ENCODE measurements at regions not wholly inside any gene's neighbourhood (a gene's known extent, or its start where the extent isn't known, plus 50 kb on each side); places are given as distances from the start of the nearest gene placed in this dataset.

DNA sequence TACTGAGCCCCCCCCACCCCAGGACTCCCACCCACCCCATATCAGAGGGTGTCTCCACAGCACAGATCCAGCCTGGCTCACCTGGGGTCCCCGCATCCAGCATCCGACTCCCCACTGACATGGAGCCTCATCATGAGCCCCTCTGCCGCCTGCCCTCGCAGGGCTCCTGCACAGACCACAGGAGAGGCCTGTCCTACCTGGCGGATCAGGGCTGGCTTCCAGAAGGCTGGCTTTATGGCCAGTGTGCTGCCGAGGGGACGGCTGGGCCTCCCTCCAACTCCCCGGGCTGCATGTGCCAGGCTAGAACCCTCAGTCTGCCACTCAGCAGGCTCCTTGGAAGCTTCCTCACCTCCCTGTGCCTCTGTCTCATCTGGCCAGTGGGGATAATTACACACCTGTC is 119.0 kb downstream of the RFLNA start:
- no peak for DNase-seq (ENCODE audit: low read depth)

DNA sequence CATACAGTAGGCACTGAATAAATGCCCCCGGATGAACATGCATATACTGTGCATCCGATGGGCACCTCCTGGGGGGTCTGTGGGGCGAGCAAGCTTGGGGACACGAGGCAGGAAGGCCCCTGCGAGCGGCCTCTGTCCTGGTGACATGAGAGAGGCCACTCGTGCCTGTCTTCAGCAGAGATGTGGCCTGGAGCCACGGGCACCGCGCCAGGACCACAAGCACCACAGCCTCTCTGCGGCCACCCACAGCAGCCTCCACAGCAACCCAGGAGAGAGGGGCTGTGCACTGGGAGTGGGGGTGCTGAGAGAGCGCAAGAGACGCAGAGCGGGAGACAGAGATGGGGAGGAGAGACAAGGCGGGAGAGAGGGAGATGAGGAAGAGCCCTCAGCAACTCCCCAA is 118.5 kb downstream of the RFLNA start:
- DNase-seq (ENCODE audit: low read depth): no peak

DNA sequence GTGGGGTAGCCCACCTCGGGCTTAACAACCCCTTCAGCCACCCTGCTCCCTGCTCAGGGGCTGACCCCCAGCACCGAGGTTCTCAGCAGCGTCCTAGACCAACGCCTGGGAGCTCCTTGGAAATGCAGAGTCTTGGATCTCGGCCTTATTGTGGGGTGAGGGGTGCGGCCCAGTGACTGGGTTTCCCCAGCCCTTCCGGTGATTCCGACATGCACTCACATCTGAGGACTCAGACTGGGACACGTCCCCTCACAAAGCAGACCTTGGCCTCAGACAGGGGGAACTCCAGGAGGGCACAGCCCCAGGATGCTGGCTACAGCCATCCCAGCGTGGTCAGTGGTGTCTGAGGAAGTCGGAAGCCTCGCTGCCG is 117.7 kb downstream of the RFLNA start:
- no peak for DNase-seq (ENCODE audit: low read depth)

DNA sequence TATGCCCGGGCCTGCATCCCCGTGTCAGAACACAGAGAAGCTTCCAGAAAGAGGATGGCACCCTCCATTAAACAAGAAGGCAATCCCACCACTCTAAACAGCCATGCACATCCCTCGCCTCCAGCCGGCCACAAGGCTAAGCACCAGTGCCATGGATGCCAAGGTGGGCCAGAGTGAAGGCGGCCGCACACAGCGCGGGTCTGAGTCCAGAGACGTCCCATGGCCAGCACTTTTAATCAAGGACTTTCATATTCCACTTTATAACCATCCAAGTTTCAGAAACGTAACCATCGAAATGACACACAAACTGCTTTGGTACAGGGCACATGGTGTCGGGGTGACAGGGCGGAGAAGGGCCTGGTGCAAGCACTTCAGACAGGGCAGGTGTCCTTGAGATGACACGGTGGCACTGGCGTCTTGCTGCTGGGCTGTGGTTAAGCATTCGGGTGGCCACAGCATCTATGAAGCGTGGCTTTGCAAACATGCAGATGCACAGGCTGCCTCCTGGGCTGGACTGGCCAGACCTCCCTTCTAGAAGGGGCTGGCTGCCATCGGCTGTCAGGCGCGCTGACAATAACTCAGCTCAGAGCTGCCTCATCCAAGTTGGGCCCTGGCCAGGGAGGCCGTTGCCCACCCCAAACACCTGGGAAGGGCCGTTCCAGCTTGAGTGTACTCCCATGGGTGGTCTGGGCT is 117.2 kb downstream of the RFLNA start:
- DNase-seq (ENCODE audit: low read depth): no peak

DNA sequence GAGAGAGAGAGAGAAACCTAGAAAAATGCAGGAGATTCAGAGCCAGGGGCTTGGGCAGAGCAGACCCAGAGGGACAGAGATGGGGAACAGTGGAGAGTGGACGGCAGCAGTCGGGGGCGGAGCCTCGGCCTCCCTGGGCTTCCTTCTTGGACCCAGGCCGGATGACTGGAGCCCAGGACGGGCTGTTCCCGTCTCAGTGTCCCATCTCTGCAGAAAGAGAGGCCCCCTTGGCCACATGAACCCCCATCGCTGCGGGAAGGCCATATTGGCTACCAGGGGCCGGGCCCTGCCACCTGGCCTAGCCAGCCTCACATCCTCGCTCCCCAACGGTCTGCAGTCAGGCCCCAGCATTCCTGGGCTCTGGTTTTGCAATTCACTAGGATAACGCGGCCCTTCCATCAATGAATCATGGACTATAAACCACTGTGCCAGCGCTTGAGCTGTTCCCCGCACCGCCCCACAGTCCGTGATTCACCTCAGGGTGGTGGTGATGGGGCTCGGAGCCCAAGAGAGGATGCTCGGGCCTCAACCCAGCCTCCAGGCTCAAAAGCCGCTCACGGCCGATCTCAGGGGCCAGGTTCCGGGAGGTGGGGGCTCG is 116.5 kb downstream of the RFLNA start:
- DNase-seq (ENCODE audit: low read depth): no peak

DNA sequence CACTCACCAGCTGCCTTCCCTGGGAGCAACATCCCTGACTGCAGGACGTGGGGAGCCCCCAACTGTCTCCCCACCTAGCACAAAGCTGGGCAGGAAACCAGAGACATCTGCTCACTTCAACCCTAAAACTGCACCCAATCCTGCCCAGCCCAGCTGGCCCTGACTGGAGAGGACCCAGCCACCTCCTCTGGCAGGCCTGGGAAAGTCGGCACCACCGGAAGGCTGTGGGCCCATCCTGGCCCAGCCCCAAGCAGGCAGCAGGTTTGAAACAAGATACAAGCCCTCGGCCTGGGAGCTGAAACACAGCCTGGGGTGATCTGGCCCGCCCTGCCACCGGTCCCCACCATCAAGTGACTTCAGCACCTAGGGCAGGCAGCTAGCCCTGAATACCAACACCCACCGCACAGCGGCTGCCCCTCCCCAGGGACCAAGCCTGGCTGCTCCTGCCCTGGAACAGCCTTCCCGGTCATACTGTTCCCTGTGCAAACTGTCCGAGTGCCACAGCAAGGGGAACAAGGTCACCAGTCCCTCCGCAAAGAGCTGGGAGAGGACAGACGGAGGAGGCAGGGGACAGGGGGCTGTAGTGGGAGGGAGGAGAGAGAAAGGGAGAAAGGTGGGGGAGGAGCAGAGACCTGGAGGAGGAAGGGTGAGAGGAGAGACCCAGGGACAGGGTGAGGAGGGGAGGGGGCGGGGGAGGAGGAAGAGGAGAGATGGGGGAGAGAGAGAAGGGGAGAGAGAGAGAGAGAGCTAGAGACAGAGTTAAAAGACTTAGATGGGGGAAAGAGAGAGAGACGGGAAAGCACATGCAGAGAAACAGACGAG is 115.7 kb downstream of the RFLNA start:
- DNase-seq (ENCODE audit: low read depth): no peak

DNA sequence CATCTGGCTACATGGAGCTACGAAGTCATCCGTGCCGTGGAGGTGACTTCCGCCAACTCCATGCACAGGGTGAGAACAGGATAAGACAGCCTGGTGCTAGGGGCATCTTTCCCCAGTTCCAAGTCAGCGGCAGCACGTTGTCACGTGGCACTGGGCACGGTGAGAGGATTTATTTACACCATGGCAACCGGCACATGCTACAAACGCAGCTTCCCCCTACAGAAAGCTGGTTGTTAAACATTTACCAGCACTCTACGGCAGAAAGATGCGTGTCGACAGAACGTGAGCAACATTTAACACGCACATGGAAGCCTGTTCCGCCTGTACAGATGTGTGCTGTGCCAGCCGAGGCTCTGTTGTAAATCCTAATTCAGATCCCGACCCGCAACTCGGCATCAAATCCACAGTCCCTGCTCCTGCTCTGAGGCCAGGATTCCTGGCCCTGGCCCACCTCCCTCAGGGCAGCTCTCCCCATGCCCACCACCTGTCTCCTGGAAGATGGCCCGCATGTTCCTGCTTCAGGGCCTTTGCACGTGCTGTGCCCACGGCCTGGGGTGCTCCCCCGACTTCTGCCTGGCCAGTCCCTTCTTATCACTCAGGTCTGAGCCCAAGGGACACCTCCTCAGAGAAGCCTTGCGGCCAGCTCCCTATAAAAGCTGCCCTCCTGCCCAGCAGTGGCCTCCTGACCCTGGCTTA is 114.1 kb downstream of the RFLNA start:
- no peak for DNase-seq (ENCODE audit: low read depth)

DNA sequence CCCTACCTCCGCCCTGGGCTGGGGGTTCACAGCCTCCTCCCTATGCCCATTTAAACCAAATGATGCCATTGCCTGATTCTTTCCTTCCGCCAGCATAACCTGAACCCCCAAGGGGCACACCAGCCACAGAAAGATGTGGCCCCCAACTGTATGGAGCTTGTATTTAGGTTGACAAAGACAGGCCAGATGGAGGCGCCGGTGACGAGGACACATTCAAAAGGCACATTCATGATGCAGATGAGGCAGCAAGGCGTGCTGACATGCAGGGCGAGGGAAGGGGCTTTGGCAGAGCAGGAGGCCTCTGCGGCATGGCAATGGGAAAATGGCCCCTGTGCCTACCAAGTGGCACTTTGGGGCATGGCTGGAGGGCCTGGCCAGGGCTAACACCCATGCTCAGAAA is 112.2 kb downstream of the RFLNA start:
- no peak for DNase-seq (ENCODE audit: low read depth)

DNA sequence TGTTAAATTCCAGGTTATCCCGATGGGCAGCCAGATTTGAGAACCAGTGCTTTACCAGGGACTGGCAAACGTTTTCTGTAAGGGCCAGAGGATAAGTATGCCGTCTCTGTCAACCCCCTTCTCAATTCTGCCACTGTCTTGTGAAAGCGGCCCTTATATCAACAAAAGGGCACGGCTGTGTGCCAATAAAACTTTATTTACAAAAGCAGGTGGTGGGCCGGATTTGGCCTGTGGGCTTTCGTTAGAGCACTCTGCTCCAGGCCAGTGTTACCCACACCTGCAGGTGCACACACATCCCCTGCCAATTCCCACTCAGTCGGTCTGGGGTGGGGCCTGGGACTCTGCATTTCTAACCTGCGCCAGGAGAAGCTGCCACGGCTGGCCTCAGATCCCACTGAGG is 111.2 kb downstream of the RFLNA start:
- no peak for DNase-seq (ENCODE audit: low read depth)

DNA sequence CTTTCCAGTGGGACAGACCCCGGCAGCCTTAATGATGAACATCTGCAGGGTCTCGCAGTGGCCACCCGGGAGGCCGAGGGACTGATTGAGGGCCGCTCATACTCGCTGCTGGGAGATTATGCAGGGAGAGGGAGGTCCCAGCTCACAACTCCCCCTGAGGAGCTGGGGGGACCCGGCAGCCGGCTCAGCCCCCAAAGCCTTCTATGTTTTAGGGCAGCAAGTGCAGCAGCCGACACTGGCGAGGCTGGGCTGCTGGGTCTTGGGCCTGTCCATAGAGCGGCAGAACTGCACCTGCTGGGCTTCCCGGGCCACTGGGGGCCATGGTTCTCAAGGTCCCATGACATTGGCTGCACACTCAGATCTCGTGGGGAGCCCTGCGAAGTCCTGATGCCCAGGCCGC is 110.7 kb downstream of the RFLNA start:
- no peak for DNase-seq (ENCODE audit: low read depth)

DNA sequence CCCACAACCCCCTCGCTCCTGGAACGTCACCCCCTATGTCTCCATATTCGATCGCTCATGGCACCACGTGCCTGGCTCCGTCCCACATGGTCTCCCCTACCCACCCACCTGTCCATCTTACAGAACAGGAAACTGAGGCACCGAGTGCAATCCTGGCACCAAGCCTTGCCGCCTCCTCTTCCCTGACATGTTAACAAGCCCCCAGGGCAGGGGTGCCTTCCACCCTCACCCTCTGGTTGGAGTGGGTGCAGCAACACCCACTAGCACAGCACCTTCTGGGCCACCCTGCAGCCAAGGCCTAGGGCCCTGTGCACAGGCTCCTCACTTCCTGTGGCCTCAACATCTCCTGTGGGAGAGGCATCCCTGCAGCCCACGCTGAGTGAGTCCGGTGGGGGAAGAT is 110.3 kb downstream of the RFLNA start:
- no peak for DNase-seq (ENCODE audit: low read depth)

DNA sequence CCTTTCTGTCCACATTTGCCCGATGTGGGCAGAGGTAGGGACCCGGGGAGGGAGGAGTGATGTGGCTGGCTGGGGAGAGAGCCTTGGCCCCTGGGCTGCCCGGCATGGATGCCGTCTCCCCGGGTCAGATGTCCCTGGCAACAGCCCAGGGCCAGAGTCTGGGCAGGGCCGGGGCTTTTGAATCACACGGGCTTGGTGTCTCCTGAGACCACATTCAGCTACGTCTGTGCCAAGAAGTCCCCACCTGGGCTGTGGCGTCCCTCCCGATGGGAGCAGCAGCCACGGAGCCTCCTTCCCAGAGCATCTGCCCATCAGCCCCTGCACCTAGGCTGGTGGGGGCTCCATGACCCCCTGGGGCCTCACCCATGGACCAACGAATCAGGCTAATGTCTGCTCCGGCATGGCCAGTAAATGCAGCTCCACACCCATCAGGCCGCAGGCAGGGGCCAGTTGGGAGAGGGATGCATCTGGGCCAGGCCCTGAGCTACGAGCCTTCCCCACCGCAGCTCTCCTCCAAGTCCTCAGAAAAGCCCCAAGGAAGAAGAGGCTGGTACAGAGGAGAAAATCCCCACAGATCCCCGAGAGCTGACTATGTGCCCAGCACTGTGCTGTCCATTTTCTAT is 109.4 kb downstream of the RFLNA start:
- no peak for DNase-seq (ENCODE audit: low read depth)

DNA sequence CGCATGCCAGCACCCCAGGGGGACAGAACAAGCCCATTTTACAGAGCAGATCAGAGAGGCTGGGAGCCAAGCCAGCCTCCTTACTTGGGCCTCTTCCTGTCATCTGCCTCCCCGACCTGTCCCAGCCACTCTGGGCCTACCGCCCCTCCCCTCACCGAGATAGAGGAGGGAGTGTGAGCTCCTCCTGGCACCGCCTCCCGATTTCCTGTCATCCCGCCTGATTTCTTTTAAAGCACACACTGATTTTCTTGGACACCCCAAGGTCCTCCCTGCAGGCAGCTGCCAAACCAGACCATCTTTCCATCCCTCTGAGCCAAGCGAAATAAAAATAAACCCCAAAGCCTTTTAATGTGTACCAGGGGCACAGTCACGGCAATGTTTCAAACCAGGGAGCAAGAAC is 108.4 kb downstream of the RFLNA start:
- no peak for DNase-seq (ENCODE audit: low read depth)

DNA sequence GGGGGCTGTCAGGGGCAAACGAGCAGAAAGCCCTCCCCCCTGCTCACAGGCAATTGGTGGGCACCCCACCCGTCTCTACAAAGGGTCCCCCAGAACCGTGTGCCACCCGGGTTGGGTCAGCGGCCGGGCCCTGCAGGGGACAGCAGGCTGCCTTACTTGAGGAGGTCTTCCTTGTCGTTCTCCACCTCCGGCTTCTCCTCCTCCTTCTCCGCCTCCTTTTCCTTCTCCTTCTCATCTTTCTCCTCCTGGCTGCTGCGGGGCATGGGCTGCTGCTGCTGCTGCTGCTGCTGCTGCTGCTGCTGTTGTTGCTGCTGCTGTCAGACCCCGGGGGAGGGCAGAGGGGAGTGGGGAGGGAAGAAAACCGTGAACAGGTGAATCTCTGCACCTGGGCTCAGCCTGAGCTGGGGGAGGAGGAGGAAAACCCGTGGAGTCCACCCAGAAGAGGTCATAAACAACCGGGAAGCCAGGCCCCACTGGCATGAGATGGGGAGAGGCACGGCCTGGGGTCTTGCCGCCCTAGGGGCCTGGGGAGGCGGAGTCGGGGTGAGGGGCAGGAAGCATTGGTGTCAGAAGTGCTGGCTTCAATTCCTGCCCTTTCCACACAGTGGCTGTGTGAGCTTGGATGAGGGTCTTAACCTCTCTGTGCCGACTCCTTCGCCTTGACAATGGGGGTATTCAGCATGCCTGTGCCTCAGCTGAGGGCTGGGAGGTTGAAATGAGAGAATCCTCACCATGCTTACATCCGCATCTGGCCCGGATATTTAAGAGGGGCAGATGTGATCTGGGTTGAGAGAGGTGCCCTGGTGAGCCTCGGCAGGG is 107.6 kb downstream of the RFLNA start:
- no peak for DNase-seq (ENCODE audit: low read depth)

DNA sequence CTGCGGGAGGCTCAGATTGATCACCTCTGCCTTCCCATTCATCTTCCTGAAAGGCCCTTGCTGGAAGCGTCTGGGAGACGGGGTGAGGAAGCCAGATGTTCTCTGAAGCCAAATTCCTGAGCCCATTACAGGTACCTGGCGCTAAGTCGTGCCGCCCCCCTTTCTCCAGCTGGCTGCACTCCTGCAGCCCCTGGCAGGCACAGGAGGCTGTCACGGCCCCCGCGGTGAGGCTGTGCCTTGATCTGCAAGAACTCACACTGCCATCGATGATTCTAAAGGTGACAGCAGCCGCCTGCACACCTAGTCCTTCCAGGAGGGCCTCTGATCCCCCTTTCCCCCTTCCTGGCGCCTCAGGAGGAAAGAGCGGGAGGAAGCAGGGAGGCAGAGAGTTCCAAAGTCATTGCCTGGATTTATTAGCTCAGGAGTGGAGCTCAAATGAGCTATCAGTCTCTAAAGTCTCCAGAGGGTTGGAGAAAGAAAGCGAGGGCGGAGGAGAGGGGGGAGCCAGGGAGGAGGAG is 106.9 kb downstream of the RFLNA start:
- no peak for DNase-seq (ENCODE audit: low read depth)

DNA sequence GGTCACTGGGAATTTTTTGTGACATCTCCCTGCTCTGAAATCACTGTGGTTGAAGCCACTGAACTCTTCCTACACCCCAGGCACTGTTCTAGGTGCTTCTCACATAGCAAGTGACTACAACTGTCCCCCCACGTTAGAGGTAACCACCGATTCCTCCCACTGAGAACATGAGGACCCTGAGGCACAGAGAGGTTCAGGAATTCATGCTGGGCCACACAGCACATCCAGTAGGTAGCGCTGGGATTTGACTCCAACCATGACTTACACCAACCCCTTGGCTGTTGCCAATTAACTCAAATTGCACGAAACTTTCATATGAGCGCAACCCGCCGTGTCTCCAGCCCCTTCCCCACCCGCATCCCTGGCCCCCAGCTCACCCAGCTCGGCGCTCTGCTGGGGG is 105.2 kb downstream of the RFLNA start:
- DNase-seq (ENCODE audit: low read depth): no peak

DNA sequence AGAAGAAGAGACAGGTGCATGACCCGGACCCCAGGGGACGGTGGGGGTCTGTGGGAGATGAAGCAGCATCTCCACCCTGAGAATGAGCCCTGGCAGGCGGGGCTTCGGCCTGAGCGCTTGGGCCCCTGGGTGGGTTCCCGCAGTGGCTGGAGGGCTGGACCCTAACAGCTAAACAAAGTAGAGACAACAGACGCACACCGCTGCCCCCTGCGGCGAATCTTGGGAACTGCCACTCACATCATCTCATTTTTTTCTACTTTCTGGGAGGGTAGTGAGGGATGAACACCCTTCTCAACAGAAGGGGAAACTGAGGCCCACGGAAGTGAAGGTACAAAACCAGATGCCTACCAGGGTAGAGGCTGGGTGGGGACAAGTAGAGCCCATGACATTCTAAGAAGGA is 104.7 kb downstream of the RFLNA start:
- DNase-seq (ENCODE audit: low read depth): no peak

DNA sequence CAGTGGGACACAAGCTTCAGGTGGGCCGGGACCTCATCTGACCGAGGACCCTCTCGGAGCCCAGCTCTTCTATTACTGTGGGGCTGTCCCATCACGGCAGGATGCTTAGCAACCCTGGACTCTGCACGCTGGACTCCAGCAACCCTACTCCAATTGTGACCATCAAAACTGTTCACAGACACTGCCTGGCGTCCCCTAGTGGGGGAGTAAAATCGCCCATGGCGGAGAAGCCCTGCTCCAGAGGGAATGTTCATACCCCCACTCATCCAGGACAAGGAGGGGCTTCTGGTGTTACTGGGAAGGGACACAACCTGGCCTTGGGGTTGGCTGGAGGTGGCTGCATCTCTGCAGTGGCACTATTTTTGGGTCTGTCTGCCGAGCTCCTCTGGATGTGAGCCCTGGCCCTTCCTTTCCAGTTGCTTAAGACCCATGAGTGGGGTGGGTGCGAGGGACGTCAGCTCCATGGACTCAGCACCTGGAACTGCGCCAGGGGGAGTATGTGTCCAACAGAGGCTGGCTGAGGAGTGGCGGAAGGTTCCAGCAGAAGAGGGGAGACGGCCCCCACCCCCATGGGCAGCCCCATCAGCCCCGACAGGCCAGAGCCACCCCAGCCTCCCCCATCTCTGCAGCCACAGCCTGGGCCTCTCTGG is 103.8 kb downstream of the RFLNA start:
- no peak for DNase-seq (ENCODE audit: low read depth)

DNA sequence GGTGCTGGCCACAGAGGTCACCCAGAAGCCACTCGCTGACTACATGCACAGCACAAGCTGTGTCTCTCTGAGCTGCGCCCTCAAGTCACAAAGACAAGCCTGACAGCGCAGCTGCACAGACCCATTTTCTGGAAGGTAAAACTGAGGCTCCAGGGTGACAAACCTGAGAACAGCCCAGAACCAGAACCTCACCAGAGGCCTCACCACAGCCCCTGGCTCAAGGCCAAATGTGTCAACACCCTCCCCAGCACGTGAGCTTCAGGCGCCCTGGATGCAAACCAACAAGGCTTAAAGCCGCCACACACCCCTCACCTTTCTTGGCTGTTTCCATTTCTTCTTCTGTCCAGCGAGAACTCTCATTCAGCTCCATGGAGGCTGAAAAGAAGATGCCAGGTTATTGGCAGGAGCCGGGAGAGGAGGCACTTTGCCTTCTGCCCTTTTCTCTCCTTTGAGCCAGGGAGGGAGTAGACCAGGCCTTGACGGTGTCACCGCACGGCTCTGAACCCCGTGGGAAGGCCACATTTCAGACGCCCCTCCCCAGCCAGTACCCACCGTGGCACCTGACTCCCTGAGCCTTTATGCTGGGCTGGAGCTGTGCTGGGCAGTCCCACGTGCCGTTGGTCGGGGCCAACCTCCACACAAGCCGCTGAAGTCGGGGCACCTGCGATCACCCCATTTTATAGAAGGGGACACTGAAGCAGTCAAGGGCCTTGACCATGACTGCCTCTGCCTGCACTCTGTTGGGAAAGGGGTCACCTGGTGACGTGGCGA is 103.1 kb downstream of the RFLNA start:
- no peak for DNase-seq (ENCODE audit: low read depth)

DNA sequence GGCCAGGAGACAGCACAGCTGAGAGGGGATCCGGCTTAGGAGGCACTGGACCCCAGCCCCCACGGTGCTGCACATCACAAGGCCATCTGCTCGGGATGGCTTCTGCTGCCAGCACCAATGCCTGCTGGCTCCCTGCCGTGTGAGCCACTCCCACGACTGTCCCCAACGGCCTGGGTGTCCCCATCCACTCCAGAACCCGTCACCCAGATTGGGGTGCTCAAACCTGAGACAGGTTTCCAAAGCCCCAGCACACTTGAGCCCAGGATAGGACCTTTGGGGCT is 102.4 kb downstream of the RFLNA start:
- DNase-seq (ENCODE audit: low read depth): no peak

All from activated gamma-delta T cell treated with anti-CD3 and anti-CD28 coated beads, Interleukin-2, amount 50 U/mL, for 16 hours (primary cell).